GM21528 (cell line): ENCODE measurements at regions not wholly inside any gene's neighbourhood (a gene's known extent, or its start where the extent isn't known, plus 50 kb on each side); places are given as distances from the start of the nearest gene placed in this dataset.
"Not testable (repeated sequence)": the region's sequence is repeated elsewhere in the genome, so short reads cannot be mapped to it uniquely, and the experiment has no call there.

ENCODE experiments used
- ATAC-seq: cut with Tn5 transposase; IDR thresholded peaks from one replicate; pipeline ENCODE4 v1.9.1; 2021; ENCODE audit warnings: mild to moderate bottlenecking, moderate library complexity; ENCODE audit not compliant: unreplicated experiment, low FRiP score

GRCh38 chr13:33639626-33640080, 178.3 kb upstream of the RFC3 start:
- peak; percentile 62 for ATAC-seq

DNA sequence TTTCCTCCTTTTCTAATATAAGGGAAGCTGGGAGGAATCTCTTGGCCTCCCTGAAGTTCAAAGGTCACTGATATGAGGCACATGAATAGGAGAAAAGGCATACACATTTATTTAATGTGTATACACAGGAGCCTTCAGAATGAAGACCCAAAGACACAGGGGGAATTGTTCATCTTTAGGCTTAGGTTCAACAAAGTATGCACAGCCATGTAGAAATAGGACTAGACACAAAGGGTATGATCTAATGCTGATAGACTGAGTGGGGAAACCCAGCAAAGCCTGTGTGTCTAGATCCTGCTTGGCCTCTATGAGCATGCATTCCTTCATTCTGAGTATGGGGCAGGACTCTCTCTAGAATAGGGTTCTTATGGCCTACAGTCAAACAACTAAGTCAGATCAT, 177.1 kb upstream of the RFC3 start:
- ATAC-seq = no peak

GRCh38 chr13:33642374-33643065, 175.4 kb upstream of the RFC3 start:
- no peak for ATAC-seq

- ATAC-seq = no peak
Measured at GRCh38 chr13:33644581-33645543, 173.1 kb upstream of the RFC3 start.

DNA sequence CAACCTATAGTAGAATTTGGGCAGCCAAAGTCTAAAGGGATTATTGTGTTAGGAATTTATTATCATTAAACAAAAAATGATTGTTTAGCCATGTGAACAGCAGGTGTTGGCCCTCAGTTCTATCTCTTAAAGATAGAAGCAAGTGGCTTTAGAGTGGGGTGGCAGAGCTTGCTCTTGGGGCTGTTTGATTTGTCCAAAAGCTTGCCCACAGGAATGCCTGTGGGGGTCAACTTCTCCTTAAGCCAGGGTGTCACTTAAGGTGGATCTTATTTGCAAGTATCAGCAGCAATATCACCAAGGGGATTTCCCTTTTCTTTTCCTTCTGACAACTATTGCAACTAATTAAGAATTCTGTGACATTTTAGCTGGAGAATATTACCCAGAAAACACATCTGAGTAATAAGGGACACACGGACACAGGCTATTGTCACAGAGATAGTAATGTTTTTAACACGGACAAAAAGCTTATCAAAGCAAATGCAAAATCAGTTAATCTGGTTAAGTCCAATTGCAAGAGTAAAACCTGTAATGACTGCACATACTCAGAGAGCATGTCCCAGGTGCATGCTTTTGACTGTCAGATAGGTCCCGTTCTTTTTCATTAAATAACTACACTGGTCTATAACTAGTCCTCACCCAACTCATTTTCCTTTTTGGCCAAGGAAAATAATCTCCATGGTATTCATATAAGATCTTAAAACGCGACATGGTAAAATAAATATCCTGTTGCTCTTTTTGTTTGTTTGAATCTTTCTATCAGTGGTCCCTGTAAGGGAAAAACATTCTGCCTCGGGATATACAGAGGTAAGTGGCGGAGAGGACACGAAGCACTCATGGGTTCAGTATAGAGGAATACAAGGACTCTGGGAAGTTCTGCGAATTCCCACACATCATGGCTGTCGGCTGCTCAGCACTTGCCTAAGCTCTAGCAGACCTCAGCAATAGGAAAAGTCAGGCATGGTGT, 172.1 kb upstream of the RFC3 start:
- ATAC-seq = no peak

GRCh38 chr13:33649212-33649878, 168.6 kb upstream of the RFC3 start:
- ATAC-seq = no peak

- no peak for ATAC-seq
Measured at GRCh38 chr13:33651766-33652165, 166.2 kb upstream of the RFC3 start.

DNA sequence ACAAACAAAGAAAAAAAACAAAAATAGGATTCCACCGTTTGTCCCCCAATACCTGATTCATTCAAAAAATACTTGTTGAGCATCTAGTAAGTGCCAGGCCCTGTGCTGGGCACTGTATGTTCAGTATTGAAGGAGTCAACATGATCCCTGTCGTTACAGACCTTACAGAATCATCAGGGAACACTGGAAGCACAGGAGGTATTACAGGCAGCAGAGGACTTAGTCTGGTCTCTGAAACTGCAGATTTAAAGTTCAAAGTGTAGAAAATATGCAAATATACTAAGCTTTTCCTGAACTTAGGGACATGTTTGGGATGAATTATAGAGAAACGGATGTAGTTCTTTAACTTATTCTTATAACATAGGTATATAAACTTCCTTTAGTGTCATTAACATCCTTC, 160.7 kb upstream of the RFC3 start:
- no peak for ATAC-seq

- ATAC-seq = no peak
Measured at GRCh38 chr13:33659466-33659865, 158.5 kb upstream of the RFC3 start.

GRCh38 chr13:33659894-33660293, 158.1 kb upstream of the RFC3 start:
- ATAC-seq = no peak

DNA sequence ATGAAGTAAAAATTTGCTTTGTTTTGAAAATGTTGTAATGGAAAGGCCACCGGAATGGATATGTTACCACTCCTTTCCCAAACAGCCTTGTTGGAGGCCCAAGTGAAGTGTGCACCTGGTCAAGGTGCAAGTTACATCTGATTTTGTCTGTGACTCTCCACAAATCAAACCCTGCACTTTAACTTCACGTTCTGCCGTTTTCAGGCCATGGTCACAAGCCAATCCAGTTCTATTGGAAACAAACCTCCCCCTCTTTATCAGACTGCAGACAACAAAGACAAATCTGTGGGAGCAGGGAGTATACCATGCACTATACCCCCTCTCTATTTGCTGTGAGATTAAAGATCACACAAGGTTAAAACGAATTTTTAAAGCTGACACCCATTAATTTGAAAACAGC, 155.6 kb upstream of the RFC3 start:
- no peak for ATAC-seq

DNA sequence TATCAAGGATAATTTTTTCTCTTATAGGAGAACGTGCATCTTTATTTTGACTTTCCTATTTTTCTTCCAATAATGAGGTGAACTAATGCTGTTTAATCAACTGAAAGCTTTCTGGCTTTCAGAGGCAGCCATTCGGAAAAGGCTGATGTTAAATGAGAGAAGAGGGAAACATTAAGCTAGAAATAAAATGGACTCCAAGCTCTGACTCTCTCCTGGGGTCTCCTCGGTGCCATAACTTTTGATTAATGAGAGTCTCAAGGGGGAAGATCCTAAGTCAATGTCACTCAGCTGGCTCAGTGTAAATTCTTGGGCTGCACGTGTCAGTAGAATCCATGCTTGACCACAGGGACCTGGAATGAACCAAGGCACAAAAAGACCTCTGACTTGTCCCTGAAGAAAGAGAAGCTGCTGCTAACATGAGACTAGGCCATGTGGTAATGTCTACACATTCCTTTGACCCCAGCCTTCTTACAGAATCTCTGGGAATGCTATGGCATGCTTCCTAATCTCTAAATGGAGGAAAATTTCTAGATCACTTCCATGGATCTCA, 152.2 kb upstream of the RFC3 start:
- no peak for ATAC-seq

DNA sequence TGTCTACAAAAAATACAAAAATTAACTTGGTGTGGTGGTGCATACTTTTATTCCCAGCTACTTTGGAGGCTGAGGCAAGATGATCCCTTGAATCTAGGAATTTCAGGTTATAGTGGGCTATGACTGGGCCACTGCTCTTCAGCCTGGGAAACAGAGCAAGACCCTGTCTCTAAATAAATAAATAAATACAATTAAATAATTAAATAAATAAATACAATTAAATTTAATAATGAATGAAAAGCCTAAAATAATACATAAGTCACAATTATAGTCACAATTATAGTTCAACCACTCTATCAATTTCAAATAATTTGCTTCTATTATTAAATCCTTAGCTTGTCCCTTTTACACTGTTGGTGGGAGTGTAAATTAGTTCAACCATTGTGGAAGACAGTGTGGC, 146.4 kb upstream of the RFC3 start:
- ATAC-seq = no peak

GRCh38 chr13:33672022-33672421, 145.9 kb upstream of the RFC3 start:
- ATAC-seq = not testable (repeated sequence)

DNA sequence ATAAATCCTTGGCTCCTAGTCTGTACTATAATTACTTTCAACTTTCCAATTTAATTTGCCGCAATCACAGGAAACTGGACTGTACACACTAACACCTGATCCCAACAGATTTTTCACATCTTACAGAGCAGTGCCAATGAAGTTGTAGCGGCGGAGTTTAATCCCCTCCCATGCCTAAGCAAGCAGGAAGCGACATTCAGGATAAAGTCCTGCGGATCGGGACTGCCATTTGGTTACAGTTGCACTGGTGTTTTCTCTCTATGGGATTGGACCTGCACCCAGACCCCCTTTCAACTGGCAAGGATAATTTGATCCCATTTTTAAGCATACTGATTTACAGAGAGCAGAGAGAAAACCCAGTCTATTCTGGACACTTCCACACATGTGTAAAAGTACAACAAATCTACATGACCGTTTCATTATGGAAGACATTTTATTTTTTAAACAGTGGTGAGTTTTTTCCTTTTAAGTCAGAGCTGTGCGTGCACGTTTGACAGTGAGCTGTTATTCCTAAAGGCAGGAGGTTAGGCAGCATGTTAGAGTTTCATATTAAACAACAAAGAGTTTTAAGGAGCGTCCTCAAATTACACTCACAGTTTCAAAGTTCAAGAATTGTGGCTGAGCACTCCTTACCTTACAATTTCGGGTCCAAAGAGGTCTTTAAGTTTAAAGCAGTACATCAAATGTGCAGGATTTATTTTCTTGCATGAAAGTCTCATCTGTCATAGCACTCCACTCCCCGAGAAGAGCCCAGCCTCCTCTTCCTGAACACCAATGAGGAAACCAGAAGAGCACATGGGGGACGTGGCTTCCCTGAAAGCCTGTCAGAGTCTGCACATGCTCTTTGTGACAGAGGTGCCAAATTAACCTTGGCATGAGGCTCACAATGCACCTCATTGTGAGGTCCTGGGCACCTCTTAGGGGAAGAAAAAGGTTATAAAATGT, 141.6 kb upstream of the RFC3 start:
- ATAC-seq = no peak

- ATAC-seq = no peak
Measured at GRCh38 chr13:33677215-33677614, 140.7 kb upstream of the RFC3 start.

GRCh38 chr13:33678084-33678483, 139.9 kb upstream of the RFC3 start:
- no peak for ATAC-seq

- peak; percentile 96 for ATAC-seq
Measured at GRCh38 chr13:33678906-33679657, 138.9 kb upstream of the RFC3 start.
